NT2/D1 (cell line): ENCODE measurements at regions not wholly inside any gene's neighbourhood (a gene's known extent, or its start where the extent isn't known, plus 50 kb on each side); places are given as distances from the start of the nearest gene placed in this dataset.

ENCODE experiments used
- SUZ12 ChIP-seq: IDR thresholded peaks from 2 replicates; pipeline ENCODE4 v1.6.1; 2011; ENCODE audit not compliant: insufficient read length, insufficient read depth; ENCODE audit errors: extremely low read depth
- YY1 ChIP-seq: IDR thresholded peaks from 2 replicates; pipeline ENCODE4 v1.6.1; 2011; ENCODE audit not compliant: insufficient read length, insufficient read depth
- ZNF274 ChIP-seq: IDR thresholded peaks from 2 replicates; pipeline ENCODE4 v1.6.1; 2011; ENCODE audit warnings: mild to moderate bottlenecking, low read depth, low read length

DNA sequence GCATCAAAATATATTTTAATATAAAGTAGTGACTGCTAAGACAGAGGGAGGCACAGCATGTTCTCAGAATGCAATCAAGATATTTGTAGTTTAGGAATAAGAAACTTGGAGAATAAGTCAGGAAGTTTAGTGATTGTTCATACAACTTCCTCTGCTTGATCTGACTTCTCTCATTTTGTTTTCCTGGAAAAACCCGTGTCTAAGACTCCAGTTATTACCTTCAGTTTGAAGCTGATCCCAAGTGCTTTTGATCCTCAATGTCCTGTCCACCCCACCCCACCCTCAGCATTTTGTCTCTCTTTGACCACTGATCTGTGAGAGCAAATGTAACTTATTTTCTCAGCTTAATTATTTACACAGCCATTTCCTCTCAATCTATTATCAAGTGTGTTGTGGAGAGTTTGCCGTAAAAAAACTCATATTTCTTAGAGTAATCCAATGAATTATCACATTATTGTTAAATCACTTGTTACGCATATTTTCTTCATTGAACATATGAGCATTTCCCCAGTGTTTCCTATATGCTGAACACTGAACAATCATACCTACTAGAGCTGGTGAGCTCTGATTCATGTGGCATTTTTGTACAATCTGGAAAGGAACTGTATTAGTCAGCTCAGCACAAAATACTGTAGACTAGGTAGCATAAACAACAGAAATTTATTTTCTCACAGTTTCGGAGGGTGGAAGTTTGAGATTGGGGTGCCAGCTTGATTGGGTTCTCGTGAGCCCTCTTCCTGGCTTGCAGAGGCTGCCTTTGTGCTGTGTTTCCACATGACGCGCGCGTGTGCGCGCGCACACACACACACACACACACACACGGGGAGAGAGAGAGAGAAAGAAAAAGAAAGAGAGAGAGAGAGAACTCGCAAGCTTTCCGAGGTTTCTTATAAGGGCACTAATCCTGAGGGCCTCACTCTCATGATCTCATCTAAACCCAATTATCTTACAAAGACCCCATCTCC lies 65.5 kb upstream of the DPYD start:
- TF ChIP-seq SUZ12 (no peak), YY1 (no peak), ZNF274 (no peak)
